ENCODE measurements at regions not wholly inside any gene's neighbourhood (a gene's known extent, or its start where the extent isn't known, plus 50 kb on each side); places are given as distances from the start of the nearest gene placed in this dataset.

DNA sequence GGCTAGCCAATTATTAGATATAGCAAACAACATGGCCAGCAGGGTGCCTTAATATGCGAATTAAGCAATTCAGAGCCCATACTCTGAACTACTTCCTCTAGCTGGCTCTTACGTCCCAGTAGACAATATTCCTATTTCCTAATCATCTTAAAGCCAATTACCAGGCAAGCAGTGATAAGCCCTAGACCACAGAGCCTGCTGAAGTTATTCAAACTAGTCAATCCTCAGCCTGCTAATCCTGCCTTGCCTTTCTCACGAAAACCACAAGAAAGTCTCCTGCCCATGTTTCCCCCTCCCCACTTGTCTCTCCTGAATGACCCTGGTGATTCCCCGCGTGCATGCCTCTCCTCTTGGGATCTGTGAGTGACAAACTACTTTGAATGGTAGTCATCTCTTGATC lies 86.8 kb upstream of the CACNA2D1 start:
- intact Hi-C loops (cut with micrococcal nuclease): no loop called here
- Mint-ChIP-seq H3K27me3 (ENCODE audit: low read depth in 3 of 3) (peaks cover 0 to 1% (median 1%) of the 10 kb centered on the region in 3 donors), H3K36me3 (no peaks in the 10 kb centered on the region), H3K4me3 (no peak overlapping the region), H3K4me1 (peaks cover 3% of the 10 kb centered on the region), H3K9me3 (peaks cover 0 to 9% (median 2%) of the 10 kb centered on the region in 7 donors), H3K27ac (no peak overlapping the region)
- H3K4me3 ChIP-seq (replicated peaks in 1 of 3; ENCODE audit: low read depth in 2 of 3, low read length in 3 of 3): no peak overlapping the region
- TF ChIP-seq, protein P1, sequence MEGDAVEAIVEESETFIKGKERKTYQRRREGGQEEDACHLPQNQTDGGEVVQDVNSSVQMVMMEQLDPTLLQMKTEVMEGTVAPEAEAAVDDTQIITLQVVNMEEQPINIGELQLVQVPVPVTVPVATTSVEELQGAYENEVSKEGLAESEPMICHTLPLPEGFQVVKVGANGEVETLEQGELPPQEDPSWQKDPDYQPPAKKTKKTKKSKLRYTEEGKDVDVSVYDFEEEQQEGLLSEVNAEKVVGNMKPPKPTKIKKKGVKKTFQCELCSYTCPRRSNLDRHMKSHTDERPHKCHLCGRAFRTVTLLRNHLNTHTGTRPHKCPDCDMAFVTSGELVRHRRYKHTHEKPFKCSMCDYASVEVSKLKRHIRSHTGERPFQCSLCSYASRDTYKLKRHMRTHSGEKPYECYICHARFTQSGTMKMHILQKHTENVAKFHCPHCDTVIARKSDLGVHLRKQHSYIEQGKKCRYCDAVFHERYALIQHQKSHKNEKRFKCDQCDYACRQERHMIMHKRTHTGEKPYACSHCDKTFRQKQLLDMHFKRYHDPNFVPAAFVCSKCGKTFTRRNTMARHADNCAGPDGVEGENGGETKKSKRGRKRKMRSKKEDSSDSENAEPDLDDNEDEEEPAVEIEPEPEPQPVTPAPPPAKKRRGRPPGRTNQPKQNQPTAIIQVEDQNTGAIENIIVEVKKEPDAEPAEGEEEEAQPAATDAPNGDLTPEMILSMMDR (IDR thresholded peaks at IDR 0.05): no peak
- DNase-seq: no peak
- no peaks in the 10 kb centered on the region for H3K9me3 ChIP-seq (replicated peaks in 1 of 2; ENCODE audit: control insufficient read depth in 1 of 2, insufficient read depth in 1 of 2, low read length in 2 of 2)
- H2AFZ ChIP-seq (ENCODE audit: insufficient read depth, low read depth, low read length, poor library complexity, severe bottlenecking): no peak overlapping the region
- H3K79me2 ChIP-seq (ENCODE audit: insufficient read depth, low read length): no peaks in the 10 kb centered on the region
- no peaks in the 10 kb centered on the region for H3K36me3 ChIP-seq (replicated peaks in 1 of 2; ENCODE audit: control insufficient read depth in 1 of 2, insufficient read depth in 2 of 2, low read length in 2 of 2)
- H3K4me1 ChIP-seq (ENCODE audit: control insufficient read depth in 1 of 2, insufficient read depth in 2 of 2, low read length in 2 of 2): no peaks in the 10 kb centered on the region
- H3K4me2 ChIP-seq (replicated peaks; ENCODE audit: extremely low read depth, low read length, poor library complexity, severe bottlenecking): no peak overlapping the region
- no peak overlapping the region for H3K9ac ChIP-seq (ENCODE audit: insufficient read depth, low read length, poor library complexity, severe bottlenecking)
- no peaks in the 10 kb centered on the region for H4K20me1 ChIP-seq (ENCODE audit: insufficient read depth, low read length)
- whole genome bisulfite sequencing (ENCODE audit: insufficient coverage): 64% methylated on average over 2 of the region's 5 CpGs
- no peak overlapping the region for H3K27ac ChIP-seq (ENCODE audit: low read depth in 1 of 2, low read length in 2 of 2)
- H3K27me3 ChIP-seq (ENCODE audit: control insufficient read depth in 2 of 2, insufficient read depth in 2 of 2, low read length in 2 of 2): no peaks in the 10 kb centered on the region

DNA sequence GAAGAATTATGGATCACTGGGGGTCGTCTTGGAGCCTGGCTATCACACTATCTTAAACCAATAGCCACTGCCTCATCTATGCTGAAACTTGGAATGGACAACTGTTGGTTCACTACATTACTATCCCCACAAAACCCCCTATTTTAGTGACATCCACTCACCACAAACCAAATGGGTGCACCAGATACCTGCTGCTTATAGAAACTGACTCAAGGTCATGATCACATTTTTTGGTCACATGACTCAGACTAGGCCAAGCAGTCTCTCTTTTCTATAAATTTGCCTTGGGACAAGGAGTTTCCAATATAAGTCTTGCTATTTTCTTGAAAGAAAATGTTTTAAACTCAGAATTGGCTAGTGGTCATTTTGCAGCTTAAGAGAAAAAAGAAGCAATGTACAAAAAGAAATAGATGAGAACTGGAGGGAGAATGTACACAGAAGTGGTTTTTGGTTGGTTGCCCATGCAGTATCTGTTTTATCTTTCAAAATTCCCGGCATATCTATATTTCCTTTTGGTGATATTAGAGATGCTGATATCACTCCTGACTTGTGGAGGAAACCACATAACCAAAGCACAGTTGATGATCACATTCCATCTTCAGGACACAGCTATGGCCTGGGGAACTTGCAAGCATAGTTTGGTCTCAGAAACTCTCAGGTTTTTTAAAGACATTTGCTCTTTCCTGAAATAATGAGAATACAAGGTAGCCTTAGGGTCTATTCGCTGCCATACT lies 85.2 kb upstream of the CACNA2D1 start:
- Histone ChIP-seq H4K20me1 (ENCODE audit: insufficient read depth, low read length) (no peaks in the 10 kb centered on the region), H3K9me3 (replicated peaks in 1 of 2; ENCODE audit: control insufficient read depth in 1 of 2, insufficient read depth in 1 of 2, low read length in 2 of 2) (no peaks in the 10 kb centered on the region), H3K4me2 (replicated peaks; ENCODE audit: extremely low read depth, low read length, poor library complexity, severe bottlenecking) (no peak overlapping the region), H3K27ac (ENCODE audit: low read depth in 1 of 2, low read length in 2 of 2) (no peak overlapping the region), H3K4me1 (ENCODE audit: control insufficient read depth in 1 of 2, insufficient read depth in 2 of 2, low read length in 2 of 2) (no peaks in the 10 kb centered on the region), H3K79me2 (ENCODE audit: insufficient read depth, low read length) (no peaks in the 10 kb centered on the region), H3K27me3 (ENCODE audit: control insufficient read depth in 2 of 2, insufficient read depth in 2 of 2, low read length in 2 of 2) (no peaks in the 10 kb centered on the region), H3K4me3 (replicated peaks in 1 of 3; ENCODE audit: low read depth in 2 of 3, low read length in 3 of 3) (no peak overlapping the region), H3K9ac (ENCODE audit: insufficient read depth, low read length, poor library complexity, severe bottlenecking) (no peak overlapping the region), H2AFZ (ENCODE audit: insufficient read depth, low read depth, low read length, poor library complexity, severe bottlenecking) (no peak overlapping the region), H3K36me3 (replicated peaks in 1 of 2; ENCODE audit: control insufficient read depth in 1 of 2, insufficient read depth in 2 of 2, low read length in 2 of 2) (no peaks in the 10 kb centered on the region)
- WGBS (ENCODE audit: insufficient coverage): 100% methylated on average over 1 of the region's 3 CpGs
- peaks cover 0 to 9% (median 0%) of the 10 kb centered on the region in 7 donors for H3K9me3 Mint-ChIP-seq
- intact Hi-C loops (cut with micrococcal nuclease): no loop called here
- no peaks in the 10 kb centered on the region for H3K36me3 Mint-ChIP-seq
- H3K27me3 Mint-ChIP-seq (ENCODE audit: low read depth in 3 of 3): no peaks in the 10 kb centered on the region
- TF ChIP-seq, protein P1 (IDR thresholded peaks at IDR 0.05): no peak
- DNase-seq: no peak
- H3K27ac Mint-ChIP-seq: no peak overlapping the region
- peaks cover 3% of the 10 kb centered on the region for H3K4me1 Mint-ChIP-seq
- no peak overlapping the region for H3K4me3 Mint-ChIP-seq
